H1 (cell line): ENCODE measurements at regions not wholly inside any gene's neighbourhood (a gene's known extent, or its start where the extent isn't known, plus 50 kb on each side); places are given as distances from the start of the nearest gene placed in this dataset.

Source experiments
- ATF2 ChIP-seq: IDR thresholded peaks from 2 replicates; pipeline ENCODE4 v1.6.1; 2012; ENCODE audit warnings: low read length, inconsistent platforms
- CBX8 ChIP-seq: fragments of 300-800, 300-1000 bp; sonication (generic); IDR thresholded peaks from 2 replicates; pipeline ENCODE4 v1.7.1; 2016; ENCODE audit warnings: low read depth, low read length, borderline replicate concordance
- CTBP2 ChIP-seq: IDR thresholded peaks from 2 replicates; pipeline ENCODE4 v1.7.0; 2011; ENCODE audit warnings: borderline replicate concordance, mild to moderate bottlenecking, moderate library complexity, mixed read lengths, low read length; ENCODE audit not compliant: insufficient read depth, insufficient read length
- E2F6 ChIP-seq: IDR thresholded peaks from 2 replicates; pipeline ENCODE4 v1.6.1; 2012; ENCODE audit warnings: inconsistent platforms
- FOSL1 ChIP-seq: IDR thresholded peaks from 2 replicates; pipeline ENCODE4 v1.6.1; 2011; ENCODE audit warnings: mild to moderate bottlenecking, low read depth, low read length, moderate library complexity; ENCODE audit not compliant: insufficient read depth
- GTF2F1 ChIP-seq: IDR thresholded peaks from 2 replicates; pipeline ENCODE4 v1.6.1; 2012; ENCODE audit warnings: low read depth, low read length, improper control_type of control experiment, borderline replicate concordance
- HDAC2 ChIP-seq, 2 experiments: fragments of 300-600 bp in 1 of 2; sonication (generic) in 1 of 2; IDR thresholded peaks; 2 replicates each; pipeline ENCODE4 v1.6.1; 2011 to 2012; ENCODE audit warnings: low read depth in 2 of 2, low read length in 2 of 2, mild to moderate bottlenecking in 2 of 2, moderate library complexity in 2 of 2, borderline replicate concordance in 1 of 2, inconsistent platforms in 1 of 2
- JUN ChIP-seq: IDR thresholded peaks from 2 replicates; pipeline ENCODE4 v1.6.1; 2011; ENCODE audit warnings: low read depth, mild to moderate bottlenecking, improper control_type of control experiment, low read length
- KDM1A ChIP-seq: fragments of 200-600, 300-600 bp; sonication (generic); IDR thresholded peaks from 2 replicates; pipeline ENCODE4 v1.7.1; 2016; ENCODE audit warnings: mild to moderate bottlenecking, low read length, borderline replicate concordance
- KDM5A ChIP-seq: fragments of 200-600 bp; IDR thresholded peaks from 2 replicates; pipeline ENCODE4 v1.7.1; 2012; ENCODE audit warnings: mild to moderate bottlenecking, low read length, inconsistent platforms, mixed read lengths
- PHF8 ChIP-seq: fragments of 200-600 bp; sonication (generic); conservative IDR thresholded peaks from 2 replicates; pipeline ENCODE4 v1.7.1; 2012; ENCODE audit warnings: low read depth, mild to moderate bottlenecking, inconsistent platforms, low read length, moderate library complexity
- POLR2AphosphoS5 ChIP-seq: IDR thresholded peaks from 2 replicates; pipeline ENCODE4 v1.6.1; 2011; ENCODE audit warnings: low read depth, low read length
- RBBP5 ChIP-seq: IDR thresholded peaks from 2 replicates; pipeline ENCODE4 v1.7.1; 2012; ENCODE audit warnings: low read depth, mild to moderate bottlenecking, inconsistent platforms, low read length, moderate library complexity, borderline replicate concordance
- RXRA ChIP-seq: IDR thresholded peaks from 2 replicates; pipeline ENCODE4 v1.6.1; 2011; ENCODE audit warnings: low read depth, mild to moderate bottlenecking, low read length, moderate library complexity; ENCODE audit not compliant: insufficient read depth
- SAP30 ChIP-seq: fragments of 300-600 bp; sonication (generic); IDR thresholded peaks from 2 replicates; pipeline ENCODE4 v1.7.1; 2012; ENCODE audit warnings: low read length, moderate library complexity, mild to moderate bottlenecking, inconsistent platforms; ENCODE audit not compliant: insufficient read depth, insufficient replicate concordance
- SIRT6 ChIP-seq: IDR thresholded peaks from one replicate; pipeline ENCODE4 v1.7.1; 2012; ENCODE audit warnings: low read length, inconsistent platforms
- SP2 ChIP-seq: IDR thresholded peaks from 2 replicates; pipeline ENCODE4 v1.6.1; 2012; ENCODE audit warnings: mild to moderate bottlenecking, low read length, inconsistent platforms
- TBP ChIP-seq: IDR thresholded peaks from 2 replicates; pipeline ENCODE4 v1.6.1; 2011; ENCODE audit warnings: low read depth, low read length, improper control_type of control experiment
- TCF12 ChIP-seq: IDR thresholded peaks from 2 replicates; pipeline ENCODE4 v1.6.1; 2011; ENCODE audit warnings: low read depth, mild to moderate bottlenecking, low read length
- TEAD4 ChIP-seq: IDR thresholded peaks from 2 replicates; pipeline ENCODE4 v1.6.1; 2012; ENCODE audit warnings: low read depth, low read length, inconsistent platforms, mixed read lengths
- TF ChIP-seq, protein P1 (sequence below): IDR thresholded peaks from 2 replicates; pipeline ENCODE4 v1.6.1; 2012; ENCODE audit warnings: inconsistent platforms

DNA sequence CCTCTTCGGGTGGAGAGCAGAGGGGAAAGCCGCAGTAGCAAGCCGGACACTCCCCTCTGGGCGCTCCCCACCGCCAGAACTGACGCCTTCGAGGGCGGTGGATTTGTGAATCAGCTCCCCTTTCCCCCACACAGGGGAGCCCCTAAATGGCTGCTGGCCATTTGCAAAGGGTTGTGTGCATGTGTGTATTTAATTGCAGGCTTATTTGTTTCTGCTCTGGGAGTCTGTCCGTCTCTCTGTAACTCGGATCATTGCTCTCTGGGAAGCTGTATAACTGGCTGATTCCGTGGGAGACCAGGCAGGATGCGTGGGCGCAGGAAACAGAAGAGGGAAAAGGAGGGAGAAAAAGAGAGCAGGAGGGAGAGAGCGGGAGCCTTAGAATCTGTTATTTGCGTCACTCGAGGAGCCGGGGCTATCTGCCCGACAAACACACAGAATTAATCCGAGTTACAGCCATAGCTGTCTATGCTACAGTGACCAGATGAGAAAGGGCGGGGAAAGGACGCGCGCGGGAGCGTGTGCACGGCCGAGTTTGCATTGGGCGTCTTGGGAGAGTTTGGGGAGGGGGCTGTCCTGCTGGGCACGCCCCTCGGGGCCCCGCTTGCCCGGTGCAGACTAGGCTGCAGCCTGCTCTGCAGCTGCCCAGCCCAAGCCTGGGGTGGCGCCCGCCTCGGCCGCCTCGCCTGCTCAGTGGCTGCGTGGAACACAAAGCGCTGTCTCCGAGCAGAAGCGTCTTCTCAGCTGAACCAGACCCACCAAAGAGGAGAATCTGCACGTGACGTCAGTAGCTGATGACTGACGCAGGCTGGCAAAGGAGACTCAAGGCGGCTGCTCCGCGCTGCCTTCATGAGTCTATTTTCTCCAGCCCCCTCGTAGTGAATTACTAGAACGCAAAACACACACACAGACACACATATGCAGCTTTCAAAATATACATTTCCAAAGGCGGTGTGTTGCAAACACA is 105.3 kb upstream of the HSD17B12 start (continued):
- TF ChIP-seq KDM1A = no peak
- no peak for TF ChIP-seq RXRA
- TF ChIP-seq ATF2 = no peak
- no peak for TF ChIP-seq PHF8
- TF ChIP-seq, protein P1, sequence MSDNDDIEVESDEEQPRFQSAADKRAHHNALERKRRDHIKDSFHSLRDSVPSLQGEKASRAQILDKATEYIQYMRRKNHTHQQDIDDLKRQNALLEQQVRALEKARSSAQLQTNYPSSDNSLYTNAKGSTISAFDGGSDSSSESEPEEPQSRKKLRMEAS = no peak; the same call in 1 of the 2 replicates
- no peak for TF ChIP-seq POLR2AphosphoS5
- TF ChIP-seq HDAC2 (IDR thresholded peaks at IDR 0.05; ENCODE audit: borderline replicate concordance in 1 of 2, low read depth in 2 of 2, low read length in 2 of 2) = 0 out of 4 replicates have a peak, but pooled peaks of 1 of the 2 experiments have one; percentile 28
- TF ChIP-seq E2F6 = peak; percentile 55; the same call in 1 of the 2 replicates
- no peak for TF ChIP-seq SAP30
- TF ChIP-seq KDM5A = no peak
- no peak for TF ChIP-seq SP2
- no peak for TF ChIP-seq FOSL1
- TF ChIP-seq GTF2F1 = no peak
- TF ChIP-seq TCF12 = no peak
- no peak for TF ChIP-seq SIRT6
- no peak for TF ChIP-seq TBP
- no peak for TF ChIP-seq CTBP2
- TF ChIP-seq CBX8 = no peak
- no peak for TF ChIP-seq RBBP5
- TF ChIP-seq TEAD4 = no peak
- TF ChIP-seq JUN = no peak
